Sigmoid colon (tissue), 6 donors: ENCODE measurements at regions not wholly inside any gene's neighbourhood (a gene's known extent, or its start where the extent isn't known, plus 50 kb on each side); places are given as distances from the start of the nearest gene placed in this dataset.

Experiments used
- DNase-seq: peaks from one replicate; pipeline ENCODE4 v3.0.0-alpha.2; 2019
- H3K27ac ChIP-seq, 4 donors: fragments of 200-600 bp; sonication (generic); one replicate each; pipeline ENCODE4 v1.5.1; 2016 to 2019; ENCODE audit warnings: mild to moderate bottlenecking in 1 of 4
- H3K27me3 ChIP-seq, 3 donors: fragments of 200-600 bp; sonication (generic); one replicate each; pipeline ENCODE4 v1.5.1; 2019; ENCODE audit warnings: mild to moderate bottlenecking in 1 of 3
- H3K36me3 ChIP-seq, 4 donors: fragments of 200-600 bp; sonication (generic); one replicate each; pipeline ENCODE4 v1.5.1; 2016 to 2019
- H3K4me1 ChIP-seq, 4 donors: fragments of 200-600 bp; sonication (generic); one replicate each; pipeline ENCODE4 v1.5.1; 2017 to 2019
- H3K4me3 ChIP-seq, 4 donors: fragments of 200-600 bp; sonication (generic); one replicate each; pipeline ENCODE4 v1.5.1; 2017 to 2019; ENCODE audit warnings: mild to moderate bottlenecking in 2 of 4, moderate library complexity in 1 of 4
- H3K9me3 ChIP-seq, 4 donors: fragments of 200-600 bp in 3 of 4; sonication (generic) in 3 of 4; one replicate each; pipeline versions ENCODE4 v1.5.1 to v1.6.1; 2013 to 2019
- CTCF ChIP-seq, 4 experiments: fragments of 450-650 bp in 3 of 4; fragments of 200-600 bp in 1 of 4; IDR thresholded peaks; one replicate each; pipeline ENCODE4 v1.5.1; 2016 to 2019; ENCODE audit warnings: antibody characterized with exemption in 4 of 4, mild to moderate bottlenecking in 3 of 4, moderate library complexity in 2 of 4
- EP300 ChIP-seq, 4 donors: sonication (generic); formaldehyde crosslinking; IDR thresholded peaks; one replicate each; pipeline ENCODE4 v1.6.1; 2017; ENCODE audit warnings: antibody characterized with exemption in 4 of 4
- POLR2A ChIP-seq, 2 donors: fragments of 450-650 bp; IDR thresholded peaks; one replicate each; pipeline ENCODE4 v1.6.1; 2016; ENCODE audit warnings: antibody characterized with exemption in 2 of 2, mild to moderate bottlenecking in 2 of 2, moderate library complexity in 2 of 2
- POLR2AphosphoS5 ChIP-seq, 4 donors: sonication (generic); formaldehyde crosslinking; IDR thresholded peaks; one replicate each; pipeline ENCODE4 v1.6.1; 2017; ENCODE audit warnings: antibody characterized with exemption in 4 of 4
- WGBS, 2 donors: extraction: QIAGEN DNeasy Blood & Tissue Kit; methylation state at CpG; one replicate each; pipeline ENCODE4 v1.1.7; 2013; 5-methylcytosine and 5-hydroxymethylcytosine counted together
- intact Hi-C: fragments of 100-400 bp; cut with DNase I; formaldehyde crosslinking; loops from one replicate; pipeline ENCODE4 v1.15.1; 2023
- donor health status: healthy with polysubstance abuse.
- donor health status: healthy.

DNA sequence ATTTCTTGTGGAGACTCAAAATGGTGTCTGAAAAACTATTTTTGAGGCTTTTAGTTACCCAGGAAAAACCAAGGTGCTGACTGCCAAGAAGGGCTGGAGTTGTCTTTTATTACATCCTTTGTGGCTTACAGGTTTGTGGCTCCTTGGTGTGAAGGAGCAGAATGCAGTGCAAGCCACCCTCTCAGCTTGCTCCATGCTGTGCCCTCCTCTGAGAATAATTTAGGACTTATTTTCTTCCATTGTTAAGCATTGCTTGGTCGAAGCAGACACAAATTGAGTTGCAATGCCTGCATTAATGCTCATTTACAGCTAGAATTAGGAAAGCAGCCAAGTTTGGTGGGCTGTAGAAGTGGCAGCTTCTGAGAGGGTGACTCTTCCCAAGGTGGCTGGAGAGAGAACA is 272.2 kb downstream of the KIF4B start:
- Histone ChIP-seq H3K4me1 (no peaks in the 10 kb centered on the region), H3K27me3 (peaks cover 0 to 2% (median 0%) of the 10 kb centered on the region in 3 donors), H3K4me3 (no peak overlapping the region), H3K9me3 (no peaks in the 10 kb centered on the region), H3K36me3 (no peaks in the 10 kb centered on the region), H3K27ac (no peak overlapping the region)
- DNase-seq: no peak
- TF ChIP-seq POLR2A (IDR thresholded peaks at IDR 0.05) (no peak), EP300 (IDR thresholded peaks at IDR 0.05) (no peak), CTCF (IDR thresholded peaks at IDR 0.05) (no peak), POLR2AphosphoS5 (IDR thresholded peaks at IDR 0.05) (no peak)
- intact Hi-C loops: no loop called here
- 3 to 29% methylated on average over 1 of the region's 1 CpG for WGBS, 2 donors

- intact Hi-C loops: no loop called here
- Histone ChIP-seq H3K4me3 (no peak overlapping the region), H3K27ac (no peak overlapping the region), H3K4me1 (no peaks in the 10 kb centered on the region), H3K36me3 (no peaks in the 10 kb centered on the region), H3K27me3 (no peaks in the 10 kb centered on the region), H3K9me3 (no peaks in the 10 kb centered on the region)
- 80 to 89% methylated on average over 1 of the region's 1 CpG for WGBS, 2 donors
- DNase-seq: no peak
- TF ChIP-seq EP300 (IDR thresholded peaks at IDR 0.05) (no peak), POLR2AphosphoS5 (IDR thresholded peaks at IDR 0.05) (no peak), CTCF (IDR thresholded peaks at IDR 0.05) (no peak)
Observed at GRCh38 chr5:155290937-155291336, 277.4 kb downstream of the KIF4B start.

DNA sequence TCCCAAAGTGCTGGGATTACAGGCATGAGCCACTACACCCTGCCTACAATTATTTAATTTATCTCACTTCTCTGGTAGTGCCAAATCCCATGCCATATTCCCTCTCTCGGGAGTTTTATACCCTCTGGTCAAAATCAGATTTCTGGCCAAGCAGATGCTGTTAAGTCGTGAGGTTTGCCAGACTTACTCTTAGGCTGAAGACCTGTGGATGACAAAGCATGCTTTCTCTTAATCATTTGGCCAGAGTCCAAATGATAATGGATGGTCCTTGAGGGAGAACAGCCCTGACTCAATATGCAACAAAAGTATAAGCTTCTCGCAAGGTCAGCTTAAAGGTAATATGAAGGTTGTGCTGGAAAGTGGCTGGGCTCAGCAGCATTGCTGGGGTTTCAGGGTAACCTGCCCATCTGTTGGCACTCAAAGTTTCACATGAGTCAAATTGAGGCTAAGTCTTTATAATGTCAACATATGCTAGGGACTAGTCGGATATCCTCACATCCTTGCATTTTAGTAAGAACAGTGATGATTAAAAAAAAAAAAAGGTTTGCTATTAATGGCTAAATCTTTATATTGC is 280.1 kb downstream of the KIF4B start:
- WGBS, 2 donors: 76 to 82% methylated on average over 4 of the region's 4 CpGs
- Histone ChIP-seq H3K27ac (no peak overlapping the region), H3K4me1 (no peaks in the 10 kb centered on the region), H3K4me3 (no peak overlapping the region), H3K9me3 (no peaks in the 10 kb centered on the region), H3K36me3 (no peaks in the 10 kb centered on the region), H3K27me3 (no peaks in the 10 kb centered on the region)
- TF ChIP-seq POLR2AphosphoS5 (IDR thresholded peaks at IDR 0.05): no peak
- no peak for TF ChIP-seq POLR2A (IDR thresholded peaks at IDR 0.05)
- TF ChIP-seq CTCF (IDR thresholded peaks at IDR 0.05): no peak
- no peak for TF ChIP-seq EP300 (IDR thresholded peaks at IDR 0.05)
- DNase-seq: no peak
- intact Hi-C loops: no loop called here

- H3K4me1 ChIP-seq: no peaks in the 10 kb centered on the region
- H3K27ac ChIP-seq: no peak overlapping the region
- no peaks in the 10 kb centered on the region for H3K36me3 ChIP-seq
- intact Hi-C loops: no loop called here
- WGBS, 2 donors: 35 to 52% methylated on average over 1 of the region's 1 CpG
- no peaks in the 10 kb centered on the region for H3K27me3 ChIP-seq
- TF ChIP-seq EP300 (IDR thresholded peaks at IDR 0.05): no peak
- no peak for TF ChIP-seq POLR2A (IDR thresholded peaks at IDR 0.05)
- no peak for TF ChIP-seq CTCF (IDR thresholded peaks at IDR 0.05)
- no peak for TF ChIP-seq POLR2AphosphoS5 (IDR thresholded peaks at IDR 0.05)
- H3K4me3 ChIP-seq: no peak overlapping the region
- no peak for DNase-seq
- no peaks in the 10 kb centered on the region for H3K9me3 ChIP-seq
Observed at GRCh38 chr5:155295111-155295510, 281.6 kb downstream of the KIF4B start.

GRCh38 chr5:155299386-155300005 is 285.9 kb downstream of the KIF4B start:
- Histone ChIP-seq H3K27ac (no peak overlapping the region), H3K27me3 (no peaks in the 10 kb centered on the region), H3K9me3 (no peaks in the 10 kb centered on the region), H3K4me1 (no peaks in the 10 kb centered on the region), H3K36me3 (no peaks in the 10 kb centered on the region), H3K4me3 (no peak overlapping the region)
- WGBS, 2 donors: 65 to 81% methylated on average over 8 of the region's 8 CpGs
- DNase-seq: no peak
- TF ChIP-seq POLR2A (IDR thresholded peaks at IDR 0.05): no peak
- no peak for TF ChIP-seq CTCF (IDR thresholded peaks at IDR 0.05)
- TF ChIP-seq EP300 (IDR thresholded peaks at IDR 0.05): no peak
- no peak for TF ChIP-seq POLR2AphosphoS5 (IDR thresholded peaks at IDR 0.05)
- intact Hi-C loops: no loop called here
